ENCODE measurements at regions not wholly inside any gene's neighbourhood (a gene's known extent, or its start where the extent isn't known, plus 50 kb on each side); places are given as distances from the start of the nearest gene placed in this dataset.

GRCh38 chr15:39243396-39243795 is 337.5 kb upstream of the THBS1 start:
- no peak for DNase-seq (ENCODE audit: low spot score)
- no peak for TF ChIP-seq CTCF (IDR thresholded peaks at IDR 0.05)

GRCh38 chr15:39244776-39245175 is 336.1 kb upstream of the THBS1 start:
- ATAC-seq (ENCODE audit: low FRiP score): no peak
- DNase-seq (ENCODE audit: low spot score): no peak
- TF ChIP-seq CTCF (IDR thresholded peaks at IDR 0.05): no peak

More at GRCh38 chr15:39243396-39243795, 337.5 kb upstream of the THBS1 start:
- no peak for ATAC-seq (ENCODE audit: low FRiP score)

- no peak for TF ChIP-seq CTCF (IDR thresholded peaks at IDR 0.05)
- DNase-seq (ENCODE audit: low spot score): no peak
- no peak for ATAC-seq (ENCODE audit: low FRiP score)
These were observed 334.4 kb upstream of the THBS1 start for GRCh38 chr15:39246523-39246922.

GRCh38 chr15:39247574-39247973 is 333.3 kb upstream of the THBS1 start:
- TF ChIP-seq CTCF (IDR thresholded peaks at IDR 0.05): no peak
- DNase-seq (ENCODE audit: low spot score) (no peak), ATAC-seq (ENCODE audit: low FRiP score) (no peak)

- DNase-seq (ENCODE audit: low spot score) (no peak), ATAC-seq (ENCODE audit: low FRiP score) (no peak)
- no peak for TF ChIP-seq CTCF (IDR thresholded peaks at IDR 0.05)
These were observed 332.7 kb upstream of the THBS1 start for GRCh38 chr15:39248204-39248603.

GRCh38 chr15:39250001-39250400 is 330.9 kb upstream of the THBS1 start:
- ATAC-seq (ENCODE audit: low FRiP score) (no peak), DNase-seq (ENCODE audit: low spot score) (no peak)
- TF ChIP-seq CTCF (IDR thresholded peaks at IDR 0.05): no peak

GRCh38 chr15:39250460-39251186 is 330.3 kb upstream of the THBS1 start:
- DNase-seq (ENCODE audit: low spot score): no peak
- no peak for TF ChIP-seq CTCF (IDR thresholded peaks at IDR 0.05)
- no peak for ATAC-seq (ENCODE audit: low FRiP score)
